ENCODE measurements at regions not wholly inside any gene's neighbourhood (a gene's known extent, or its start where the extent isn't known, plus 50 kb on each side); places are given as distances from the start of the nearest gene placed in this dataset.

- Histone ChIP-seq H3K56ac (replicated peaks; ENCODE audit: insufficient read length, low read depth, low read length) (no peak overlapping the region), H3K18ac (ENCODE audit: extremely low read depth, low read length) (no peak overlapping the region), H4K20me1 (replicated peaks in 1 of 2; ENCODE audit: control insufficient read depth in 1 of 2, insufficient read depth in 2 of 2, low read length in 2 of 2) (no peaks in the 10 kb centered on the region), H3K79me1 (ENCODE audit: low read depth, low read length) (no peaks in the 10 kb centered on the region), H2BK15ac (ENCODE audit: low read length) (no peak overlapping the region), H3K14ac (ENCODE audit: insufficient read length) (no peak overlapping the region), H2AK5ac (ENCODE audit: low read depth, low read length) (no peak overlapping the region), H3K4me1 (replicated peaks in 1 of 4; ENCODE audit: control insufficient read depth in 3 of 4, insufficient read depth in 4 of 4, low read length in 3 of 4) (no peaks in the 10 kb centered on the region; a peak in 1 of 7 replicates), H4K8ac (ENCODE audit: extremely low read depth, insufficient read depth, low read length) (no peak overlapping the region), H2BK20ac (ENCODE audit: low read length) (no peak overlapping the region), H3K9ac (replicated peaks in 1 of 4; ENCODE audit: extremely low read depth in 1 of 4, low read depth in 3 of 4, low read length in 3 of 4) (no peak overlapping the region), H2BK5ac (ENCODE audit: low read depth, low read length) (no peak overlapping the region), H3K4me2 (ENCODE audit: insufficient read depth in 1 of 2, low read depth in 2 of 2, low read length in 2 of 2) (no peak overlapping the region), H4K91ac (replicated peaks; ENCODE audit: insufficient read length, low read length) (no peak overlapping the region), H3K36me3 (ENCODE audit: control insufficient read depth in 2 of 4, insufficient read depth in 4 of 4, low read length in 3 of 4) (no peaks in the 10 kb centered on the region), H4K5ac (ENCODE audit: insufficient read length, low read depth, low read length) (no peak overlapping the region), H3K23ac (ENCODE audit: insufficient read length) (no peak overlapping the region), H3K27me3 (replicated peaks in 1 of 4; ENCODE audit: control insufficient read depth in 3 of 4, extremely low read depth in 1 of 4, insufficient read depth in 3 of 4, low read length in 3 of 4) (no peaks in the 10 kb centered on the region), H2BK120ac (replicated peaks; ENCODE audit: low read depth, low read length) (no peak overlapping the region), H3K79me2 (ENCODE audit: control insufficient read depth in 1 of 2, insufficient read depth in 2 of 2, low read length in 2 of 2) (no peaks in the 10 kb centered on the region), H3K23me2 (ENCODE audit: low read depth, low read length) (no peaks in the 10 kb centered on the region), H3K27ac (ENCODE audit: low read depth, low read length) (no peak overlapping the region), H2AFZ (ENCODE audit: low read length) (no peak overlapping the region), H2BK12ac (ENCODE audit: low read depth, low read length) (no peak overlapping the region), H3K4me3 (ENCODE audit: extremely low read depth in 1 of 4, insufficient read depth in 2 of 4, low read depth in 3 of 4, low read length in 4 of 4) (no peak overlapping the region), H3K9me3 (ENCODE audit: insufficient read depth in 2 of 2, low read depth in 1 of 2, low read length in 1 of 2) (peaks cover 0 to 4% of the 10 kb centered on the region in 2 experiments; a peak in 1 of 4 replicates), H3K4ac (replicated peaks; ENCODE audit: insufficient read length, low read depth, low read length) (no peak overlapping the region)
- POLR2A ChIA-PET (ENCODE audit: partially characterized antibody): no interaction called here
- WGBS, 2 experiments (ENCODE audit: extremely low coverage in 1 of 2, insufficient coverage in 1 of 2, insufficient read length in 1 of 2, insufficient replicate concordance in 2 of 2, low coverage in 1 of 2, low lambda C conversion rate in 2 of 2, missing lambda C conversion rate in 1 of 2): 77% methylated on average over 1 of the region's 1 CpG; no CpG with 5 or more reads in 1 of the 2 experiments
- FAIRE-seq: no peak
- DNase-seq (ENCODE audit: low read depth in 1 of 2, low spot score in 2 of 2): no peak
- CTCF ChIA-PET (ENCODE audit: partially characterized antibody): interaction anchor here (0.9 kb wide), 1 partner anchor 152 kb away, joined by 3 read pairs; no protein-coding TSS in a partner anchor
- TF ChIP-seq SAP30 (IDR thresholded peaks at IDR 0.05; ENCODE audit: insufficient read depth, insufficient replicate concordance, low read length): no peak
- TF ChIP-seq KDM4A (IDR thresholded peaks at IDR 0.05; ENCODE audit: low read depth, low read length, severe bottlenecking): no peak
- no peak for TF ChIP-seq TBP (IDR thresholded peaks at IDR 0.05; ENCODE audit: low read depth, low read length)
- TF ChIP-seq MAFK (IDR thresholded peaks at IDR 0.05; ENCODE audit: low read depth, low read length): no peak
- TF ChIP-seq SRF (IDR thresholded peaks at IDR 0.05; ENCODE audit: low read depth, low read length): no peak
- TF ChIP-seq CHD2 (IDR thresholded peaks at IDR 0.05; ENCODE audit: low read length): no peak
- TF ChIP-seq CBX8 (IDR thresholded peaks at IDR 0.05; ENCODE audit: borderline replicate concordance, low read depth, low read length): no peak
- no peak for TF ChIP-seq POLR2A (IDR thresholded peaks at IDR 0.05; ENCODE audit: control extremely low read depth in 1 of 2, low read depth in 2 of 2, low read length in 2 of 2)
- no peak for TF ChIP-seq RFX5 (IDR thresholded peaks at IDR 0.05; ENCODE audit: borderline replicate concordance, low read depth, low read length)
- TF ChIP-seq GABPA (IDR thresholded peaks at IDR 0.05; ENCODE audit: borderline replicate concordance, insufficient read depth, low read length): no peak
- no peak for TF ChIP-seq CEBPB (IDR thresholded peaks at IDR 0.05; ENCODE audit: low read depth, low read length)
- no peak for TF ChIP-seq RXRA (IDR thresholded peaks at IDR 0.05; ENCODE audit: insufficient read depth, low read depth, low read length)
- no peak for TF ChIP-seq CREB1 (IDR thresholded peaks at IDR 0.05)
- TF ChIP-seq GTF2F1 (IDR thresholded peaks at IDR 0.05; ENCODE audit: borderline replicate concordance, low read depth, low read length): no peak
Observed at GRCh38 chr12:46534327-46534840, 161.8 kb upstream of the SLC38A2 start.
